ENCODE measurements at regions not wholly inside any gene's neighbourhood (a gene's known extent, or its start where the extent isn't known, plus 50 kb on each side); places are given as distances from the start of the nearest gene placed in this dataset.
"Not testable (repeated sequence)": the region's sequence is repeated elsewhere in the genome, so short reads cannot be mapped to it uniquely, and the experiment has no call there.

DNA sequence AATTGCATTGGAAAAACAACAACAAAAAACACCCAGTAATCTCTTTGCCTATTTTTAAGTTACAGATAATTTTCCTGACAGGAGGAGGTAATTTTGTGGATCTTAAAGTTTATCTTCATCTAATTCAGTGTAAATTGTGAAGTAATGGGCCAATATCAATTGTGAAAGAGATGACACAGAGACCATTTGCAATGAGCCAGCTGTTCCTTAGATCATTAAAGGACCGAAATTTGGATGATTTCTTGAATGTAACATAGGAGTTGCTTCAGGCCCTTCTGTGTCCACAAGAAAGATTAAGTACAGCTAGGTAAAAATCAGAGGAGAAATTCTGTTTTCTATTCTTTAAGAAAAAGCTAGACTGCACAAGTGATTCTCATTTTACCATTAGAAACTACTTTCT is 718.5 kb upstream of the ANO3 start:
- FAIRE-seq (no peak), DNase-seq (ENCODE audit: low spot score) (no peak)

DNA sequence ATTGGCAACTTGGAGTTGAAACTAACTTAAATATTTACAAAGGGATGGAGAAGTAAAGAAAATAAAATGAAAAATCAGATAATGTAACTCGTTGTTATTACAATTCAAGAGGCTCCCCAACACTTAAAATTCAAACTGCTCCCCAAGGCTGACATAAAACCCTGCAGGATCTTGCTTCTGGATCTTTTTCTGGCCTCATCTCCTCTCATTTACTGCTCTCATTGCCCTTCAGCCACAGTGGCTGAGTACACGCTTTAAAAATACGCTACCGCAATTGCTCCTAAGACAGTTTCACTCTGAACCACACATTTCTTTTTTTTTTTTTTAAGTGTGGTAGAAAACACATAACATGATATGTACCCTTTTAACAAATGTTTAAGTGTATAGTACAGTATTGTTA is 718.1 kb upstream of the ANO3 start:
- DNase-seq (ENCODE audit: low spot score) (no peak), FAIRE-seq (no peak)

DNA sequence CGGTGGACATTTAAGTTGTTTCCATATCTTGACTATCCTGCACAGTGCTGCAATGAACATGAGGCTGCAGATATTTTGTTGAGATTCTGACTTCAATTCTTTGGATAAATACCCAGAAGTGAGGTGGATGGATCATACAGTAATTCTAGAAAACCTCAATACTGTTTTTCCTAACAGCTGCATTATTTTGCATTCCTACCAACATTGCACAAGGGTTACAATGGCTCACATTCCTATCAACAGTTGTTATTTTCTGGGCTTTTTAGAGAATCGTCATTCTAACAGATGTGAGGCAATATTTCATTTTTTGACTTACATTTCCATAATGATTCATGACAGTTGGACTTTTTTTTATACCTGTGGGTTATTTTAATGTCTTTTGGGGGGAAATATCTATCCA is 716.9 kb upstream of the ANO3 start:
- no peak for DNase-seq (ENCODE audit: low spot score)
- no peak for FAIRE-seq

DNA sequence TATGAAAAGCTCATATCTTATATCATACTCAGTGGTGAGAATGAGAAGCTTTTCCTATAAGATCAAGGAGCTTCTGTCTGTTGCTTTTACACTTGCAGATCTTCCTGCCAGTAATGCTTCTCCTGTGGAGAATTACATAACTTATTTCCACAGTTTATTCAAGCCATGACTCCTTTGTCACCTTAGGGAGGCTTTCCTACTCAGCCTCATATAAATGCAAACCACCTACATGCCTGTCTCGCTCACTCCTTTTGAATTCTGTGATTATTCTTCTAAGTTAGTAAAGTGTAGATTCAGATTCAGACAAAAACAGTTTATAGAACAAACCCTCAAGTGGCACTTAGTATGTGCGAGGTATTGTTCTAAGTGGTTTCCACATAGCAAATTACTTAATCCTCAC is 716.1 kb upstream of the ANO3 start:
- FAIRE-seq: no peak

DNA sequence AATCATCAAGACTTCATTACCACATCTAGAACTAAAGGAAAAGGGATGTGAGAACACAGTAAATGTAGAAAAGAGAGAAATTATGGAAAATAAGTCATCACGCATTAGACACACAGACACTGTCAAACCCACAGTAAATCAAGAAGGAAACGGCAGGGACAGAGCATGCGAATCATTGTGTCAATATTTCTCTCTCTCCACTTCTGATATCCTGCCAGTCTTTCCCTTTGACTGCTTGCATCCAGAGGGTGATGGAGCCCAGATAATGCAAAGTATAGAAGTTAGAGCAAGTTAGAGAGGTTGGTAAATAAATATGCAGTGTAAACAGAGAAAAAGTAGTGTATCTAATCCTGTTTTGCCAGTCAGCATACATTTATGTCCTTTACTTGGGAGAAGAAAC is 706.8 kb upstream of the ANO3 start:
- FAIRE-seq: no peak

More for the DNA sequence above, 716.1 kb upstream of the ANO3 start:
- no peak for DNase-seq (ENCODE audit: low spot score)

DNA sequence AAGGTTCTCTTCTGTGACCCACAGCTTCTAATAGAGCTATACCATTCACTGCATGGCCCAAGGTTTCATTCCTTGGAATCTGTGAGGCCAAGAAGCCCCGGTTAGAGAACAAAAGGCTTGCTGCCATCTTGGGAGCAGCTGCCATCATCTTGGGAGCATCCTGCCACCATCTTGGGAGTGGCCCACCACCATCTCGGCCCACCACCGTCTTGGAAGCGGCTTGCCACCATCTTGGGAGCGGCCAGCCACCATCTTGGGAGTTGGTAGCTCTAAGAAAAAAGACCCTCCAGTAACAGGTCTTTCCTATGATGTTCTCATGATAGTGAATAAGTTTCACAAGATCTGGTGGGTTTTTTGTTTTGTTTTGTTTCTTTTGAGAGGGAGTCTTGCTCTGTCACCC is 703.9 kb upstream of the ANO3 start:
- no peak for FAIRE-seq
- no peak for DNase-seq (ENCODE audit: low spot score)

More for the DNA sequence above, 706.8 kb upstream of the ANO3 start:
- DNase-seq (ENCODE audit: low spot score): no peak

DNA sequence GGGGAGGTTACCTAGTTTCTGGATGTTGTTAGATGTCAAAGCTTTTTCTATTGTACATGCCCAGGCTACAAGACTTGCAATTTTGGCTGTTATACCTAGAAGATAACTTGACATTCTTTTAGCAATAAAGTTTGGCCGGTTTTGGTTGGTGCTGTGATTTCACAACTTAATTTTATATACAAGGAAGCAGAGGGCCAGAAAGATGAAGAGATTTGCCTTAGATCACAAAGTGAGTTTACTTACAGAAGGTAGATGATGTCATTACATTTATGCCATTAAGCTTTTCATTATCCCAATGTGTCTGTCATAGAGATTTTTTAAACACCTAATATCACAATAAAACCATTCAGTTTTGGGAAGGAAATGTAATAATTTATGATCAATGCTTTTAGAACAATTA is 698.7 kb upstream of the ANO3 start:
- FAIRE-seq (no peak), DNase-seq (ENCODE audit: low spot score) (no peak)

DNA sequence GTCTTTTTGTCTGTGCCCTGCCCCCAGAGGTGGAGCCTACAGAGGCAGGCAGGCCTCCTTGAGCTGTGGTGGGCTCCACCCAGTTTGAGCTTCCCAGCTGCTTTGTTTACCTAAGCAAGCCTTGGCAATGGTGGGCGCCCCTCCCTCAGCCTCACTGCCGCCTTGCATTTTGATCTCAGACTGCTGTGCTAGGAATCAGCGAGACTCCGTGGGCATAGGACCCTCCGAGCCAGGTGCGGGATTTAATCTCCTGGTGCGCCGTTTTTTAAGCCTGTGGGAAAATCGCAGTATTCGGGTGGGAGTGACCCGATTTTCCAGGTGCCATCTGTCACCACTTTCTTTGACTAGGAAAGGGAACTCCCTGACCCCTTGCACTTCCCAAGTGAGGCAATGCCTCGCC is 682.7 kb upstream of the ANO3 start:
- not testable (repeated sequence) for DNase-seq (ENCODE audit: low spot score); FAIRE-seq

DNA sequence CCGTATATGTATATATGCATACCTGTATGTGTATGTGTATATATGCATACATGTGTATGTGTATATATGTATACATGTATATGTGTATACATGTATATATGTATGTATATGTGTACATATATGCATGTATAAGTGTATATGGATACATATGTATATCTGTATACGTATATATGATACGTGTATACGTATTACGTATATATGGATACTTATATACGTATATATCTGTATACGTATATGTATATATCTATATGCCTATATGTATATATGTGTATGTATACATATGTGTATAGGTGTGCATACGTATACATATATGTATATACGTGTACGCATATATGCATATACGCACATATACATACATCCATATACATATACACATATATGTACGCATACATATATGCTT is 681.6 kb upstream of the ANO3 start:
- FAIRE-seq (no peak), DNase-seq (ENCODE audit: low spot score) (no peak)

DNA sequence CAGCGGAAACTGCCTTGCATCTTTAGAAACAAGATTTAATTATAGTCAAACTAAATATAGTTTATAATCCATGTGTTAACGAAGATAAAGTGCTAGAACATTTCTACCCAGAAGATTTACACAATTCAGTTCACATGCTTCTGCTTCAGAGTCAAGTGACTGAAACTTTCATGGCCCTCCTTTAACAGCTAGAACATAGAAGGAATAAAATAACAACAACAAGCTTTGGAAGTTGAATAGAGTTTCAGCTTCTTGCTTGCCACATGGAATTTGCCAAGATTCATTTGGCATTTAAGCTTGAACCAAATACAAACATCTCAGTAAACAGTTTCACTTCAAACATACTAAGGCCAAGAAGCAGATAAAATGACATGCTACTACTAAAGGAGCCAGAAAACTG is 676.3 kb upstream of the ANO3 start:
- FAIRE-seq (no peak), DNase-seq (ENCODE audit: low spot score) (no peak)

DNA sequence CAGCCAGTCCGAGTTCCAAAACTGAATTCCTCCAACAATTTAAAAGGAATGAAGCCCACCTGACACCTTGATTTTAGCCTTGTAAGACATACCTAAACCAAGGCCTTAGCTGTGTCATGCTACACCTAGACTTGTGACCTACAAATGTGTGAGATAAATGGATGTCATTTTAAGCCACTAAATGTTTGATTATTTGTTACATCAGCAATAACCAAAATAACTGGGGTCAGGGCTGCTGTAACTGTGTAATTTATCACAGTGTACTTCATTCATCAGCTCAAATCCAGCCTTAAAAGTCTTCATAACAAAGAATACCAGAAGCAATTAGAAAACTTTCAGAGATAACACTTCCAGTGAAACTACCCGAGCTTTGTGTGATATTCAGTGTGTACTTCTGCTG is 673.0 kb upstream of the ANO3 start:
- FAIRE-seq: no peak
- DNase-seq (ENCODE audit: low spot score): no peak

DNA sequence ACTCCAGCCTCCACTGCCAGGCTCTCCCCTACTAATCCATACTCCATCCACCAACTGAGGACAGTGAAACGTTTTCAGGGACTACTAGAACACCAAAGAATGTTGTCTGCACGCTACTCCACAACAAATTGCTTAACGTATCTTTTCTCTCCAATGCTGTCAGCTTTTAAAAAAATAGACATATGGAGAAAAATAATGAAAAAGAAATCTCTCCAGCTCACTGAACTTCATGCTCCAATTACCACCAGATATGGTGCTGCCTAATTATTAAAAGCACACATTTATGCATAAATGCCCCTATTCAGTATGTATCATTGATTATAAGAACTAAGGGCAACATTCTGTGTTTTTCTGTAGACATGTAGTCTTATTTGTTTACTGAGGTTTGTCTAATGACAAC is 672.2 kb upstream of the ANO3 start:
- DNase-seq (ENCODE audit: low spot score) (no peak), FAIRE-seq (no peak)

DNA sequence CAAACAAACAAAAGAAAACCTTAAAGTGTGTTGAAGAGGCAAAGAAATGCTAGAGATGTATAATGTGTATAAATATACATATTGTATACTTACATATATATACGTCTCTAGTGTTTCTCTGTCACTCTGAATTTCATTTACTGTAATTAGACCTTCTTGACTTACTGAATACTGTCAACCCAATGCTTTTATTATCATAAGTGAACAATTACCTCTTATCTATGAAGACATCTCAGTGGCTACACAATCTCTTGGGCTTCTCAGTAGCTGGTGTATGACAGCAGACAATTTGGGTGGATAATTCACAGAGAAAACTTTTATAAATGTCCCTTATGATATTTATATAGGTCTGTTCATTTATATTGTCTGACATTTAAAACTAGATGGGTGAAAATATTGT is 664.1 kb upstream of the ANO3 start:
- DNase-seq (ENCODE audit: low spot score) (no peak), FAIRE-seq (no peak)

DNA sequence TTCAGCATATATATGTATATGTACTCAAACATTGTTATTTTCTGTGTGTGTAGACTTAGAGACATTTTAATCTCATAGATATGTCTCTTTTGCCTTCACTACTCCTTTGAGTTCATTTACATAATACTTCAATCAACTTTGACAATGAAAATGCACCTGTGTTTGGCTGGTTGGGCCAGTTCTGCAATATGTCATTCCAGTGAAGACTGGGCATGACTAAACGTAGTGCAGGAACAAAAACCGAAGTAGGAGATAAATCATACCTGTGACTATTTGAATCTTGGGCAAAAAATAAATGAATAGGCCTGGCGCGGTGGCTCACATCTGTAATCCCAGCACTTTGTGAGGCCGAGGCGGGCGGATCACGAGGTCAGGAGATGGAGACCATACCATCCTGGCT is 640.0 kb upstream of the ANO3 start:
- FAIRE-seq: no peak

DNA sequence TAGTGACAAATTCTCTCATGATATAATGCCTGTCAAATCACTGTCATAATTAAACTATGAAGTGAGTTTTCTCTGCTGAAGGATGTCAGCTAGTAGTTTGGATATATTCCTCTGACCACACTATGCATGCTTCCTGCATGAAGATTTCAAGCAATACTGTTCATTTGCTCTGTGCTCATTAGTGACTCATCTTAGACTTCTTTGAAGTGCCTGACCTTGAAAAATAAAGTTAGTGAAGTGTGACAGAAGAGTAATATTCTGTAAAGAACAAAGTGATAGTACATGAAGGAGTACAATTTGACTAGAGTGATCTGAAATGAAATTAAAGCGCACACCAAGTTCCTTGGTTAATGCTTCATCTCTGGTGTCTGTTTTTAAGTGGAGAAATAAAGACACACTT is 629.5 kb upstream of the ANO3 start:
- DNase-seq (ENCODE audit: low spot score) (no peak), FAIRE-seq (no peak)

More for the DNA sequence above, 640.0 kb upstream of the ANO3 start:
- DNase-seq (ENCODE audit: low spot score): no peak

DNA sequence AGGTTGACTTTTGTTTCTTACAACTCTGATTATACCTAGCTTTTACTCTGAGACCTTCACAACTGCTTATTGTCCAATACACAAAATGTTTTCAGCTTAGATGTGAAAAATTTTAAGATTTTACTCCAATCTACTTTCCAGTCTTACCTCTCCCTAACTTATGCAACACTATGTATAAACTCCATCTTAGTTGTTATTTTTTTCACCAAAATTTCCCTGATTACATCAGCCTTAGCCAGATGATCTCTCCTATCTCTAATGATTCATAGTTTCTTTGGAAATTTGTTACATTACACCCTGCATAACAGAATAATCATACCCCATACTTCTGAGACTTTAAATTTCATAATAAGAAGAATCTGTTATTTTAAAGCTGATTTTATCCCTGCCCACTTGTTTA is 621.0 kb upstream of the ANO3 start:
- FAIRE-seq: no peak
- DNase-seq (ENCODE audit: low spot score): no peak

DNA sequence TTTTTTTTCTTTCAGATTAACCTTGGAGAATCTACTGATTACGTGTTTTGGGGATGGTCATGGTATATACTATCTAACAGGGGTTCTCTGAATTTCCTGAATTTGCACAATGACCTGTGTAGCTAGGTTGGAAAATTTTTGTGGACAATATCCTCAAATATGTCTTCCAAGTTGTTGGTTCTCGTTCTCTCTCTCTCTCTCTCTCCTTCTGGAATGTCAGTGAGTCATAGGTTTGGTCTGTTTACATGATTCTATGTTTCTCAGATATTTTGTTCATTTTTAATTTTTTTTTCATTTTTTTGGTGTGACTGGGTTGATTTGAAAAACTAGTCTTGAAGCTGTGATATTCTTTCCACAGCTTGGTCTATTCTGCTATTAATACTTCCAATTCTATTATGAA is 604.0 kb upstream of the ANO3 start:
- no peak for FAIRE-seq
- no peak for DNase-seq (ENCODE audit: low spot score)

DNA sequence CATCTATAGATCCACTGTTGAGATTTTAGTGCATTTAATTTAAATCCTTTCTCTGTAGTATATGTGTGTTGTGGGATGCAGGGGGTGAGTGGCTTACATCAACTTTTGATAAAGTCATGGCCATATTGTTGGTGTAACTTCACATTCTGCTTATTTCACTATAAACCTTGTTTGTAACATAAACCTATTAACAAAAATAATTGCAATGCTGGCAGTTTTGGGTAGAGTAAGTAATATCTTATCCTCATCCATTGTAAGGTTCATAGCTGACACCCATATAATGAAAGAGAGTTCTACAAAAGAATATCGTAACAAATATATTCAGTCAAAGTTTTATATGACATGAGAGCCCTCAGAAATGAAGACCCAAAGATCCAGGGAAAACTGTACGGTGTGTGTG is 601.7 kb upstream of the ANO3 start:
- FAIRE-seq (no peak), DNase-seq (ENCODE audit: low spot score) (no peak)

DNA sequence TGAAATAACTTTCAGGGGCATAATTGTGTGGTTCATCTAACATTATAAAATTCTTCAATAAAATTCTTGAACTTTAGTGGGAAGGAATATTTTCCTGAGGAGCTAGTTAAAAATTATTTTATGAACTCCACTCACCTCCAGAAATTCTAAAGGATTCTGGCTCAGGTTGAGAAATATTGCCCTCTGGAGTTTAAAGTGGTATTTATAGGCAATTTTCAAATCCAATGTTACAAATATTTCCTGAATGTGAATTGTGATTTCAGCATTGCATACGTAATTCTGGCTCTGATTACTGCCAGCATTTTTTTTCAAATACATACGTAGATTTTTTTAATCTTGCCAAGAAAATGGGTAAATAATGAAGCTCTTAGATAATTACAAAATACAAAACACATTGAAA is 598.2 kb upstream of the ANO3 start:
- FAIRE-seq (no peak), DNase-seq (ENCODE audit: low spot score) (no peak)

DNA sequence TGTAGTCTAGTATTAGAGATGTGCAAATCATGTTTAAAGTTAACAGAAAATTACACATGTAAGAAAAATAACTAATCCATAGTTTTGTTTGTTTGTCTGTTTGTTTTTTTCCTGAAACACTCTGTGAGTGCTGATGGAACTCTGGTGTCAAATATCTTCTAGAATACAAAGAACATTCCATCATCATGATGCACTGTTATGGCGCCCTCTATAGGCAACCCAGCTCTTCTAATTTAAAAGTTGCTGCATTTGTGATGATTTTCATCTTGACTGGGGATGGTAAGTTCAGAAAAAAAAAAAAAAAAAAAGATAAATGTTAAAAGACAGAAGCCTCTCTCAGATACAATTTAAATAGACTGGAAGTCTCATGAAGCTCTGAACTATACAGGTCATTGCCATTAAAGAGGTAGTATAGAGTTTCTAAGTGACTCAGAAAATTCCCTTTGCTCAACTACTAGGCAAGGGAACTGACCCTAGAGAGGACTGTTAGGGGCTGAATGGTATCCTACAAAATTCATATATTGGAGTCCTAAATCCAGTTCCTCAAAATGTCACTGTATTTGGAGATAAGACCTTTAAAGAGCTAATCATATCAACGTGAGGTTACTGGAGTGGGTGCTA is 597.2 kb upstream of the ANO3 start:
- DNase-seq (ENCODE audit: low spot score) (peak; percentile 18), FAIRE-seq (no peak)

DNA sequence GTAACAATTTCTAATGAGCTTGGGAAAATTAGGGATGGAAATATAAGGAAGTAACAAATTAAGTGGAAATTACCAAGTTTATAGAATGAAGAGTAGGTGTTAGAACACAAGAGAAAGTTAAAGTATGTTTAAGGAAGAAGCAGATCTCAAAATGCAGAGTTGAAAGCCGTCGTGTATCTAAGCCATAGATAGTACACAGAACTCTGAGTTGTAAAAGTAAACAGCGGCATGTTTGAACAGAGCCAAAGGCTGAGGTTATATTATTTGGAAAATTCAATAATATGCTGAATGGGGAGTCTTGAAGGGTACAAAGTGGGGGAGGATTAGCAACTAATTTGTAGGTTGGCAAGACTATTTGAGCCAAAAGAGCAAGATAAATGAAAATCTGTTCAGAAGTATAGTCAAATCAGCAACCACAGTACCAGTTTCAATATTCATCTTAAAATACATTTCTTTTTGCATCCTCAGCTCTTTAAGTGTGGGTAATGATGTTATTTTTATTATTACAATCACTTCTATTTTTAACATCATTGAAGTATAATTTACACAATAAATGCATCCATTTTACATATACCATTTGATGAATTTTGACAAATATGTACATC is 594.8 kb upstream of the ANO3 start:
- FAIRE-seq (no peak), DNase-seq (ENCODE audit: low spot score) (no peak)

DNA sequence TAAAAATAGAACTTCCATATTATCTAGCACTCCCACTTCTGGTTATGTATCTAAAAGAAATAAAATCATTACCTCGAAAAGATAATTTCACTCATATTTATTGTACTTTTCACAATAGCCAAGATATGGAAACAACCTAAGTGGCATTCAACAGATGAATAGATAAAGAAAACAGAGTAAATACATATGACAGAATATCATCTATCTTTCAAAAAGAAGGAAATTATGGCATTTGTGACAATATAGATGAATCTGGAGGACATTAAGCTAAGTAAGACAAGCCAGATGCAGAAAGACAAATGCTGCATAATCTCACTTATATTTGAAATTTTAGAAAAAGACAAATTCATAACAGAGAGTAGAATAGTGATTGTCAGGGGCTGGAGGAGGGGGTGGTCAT is 590.0 kb upstream of the ANO3 start:
- FAIRE-seq (no peak), DNase-seq (ENCODE audit: low spot score) (no peak)

DNA sequence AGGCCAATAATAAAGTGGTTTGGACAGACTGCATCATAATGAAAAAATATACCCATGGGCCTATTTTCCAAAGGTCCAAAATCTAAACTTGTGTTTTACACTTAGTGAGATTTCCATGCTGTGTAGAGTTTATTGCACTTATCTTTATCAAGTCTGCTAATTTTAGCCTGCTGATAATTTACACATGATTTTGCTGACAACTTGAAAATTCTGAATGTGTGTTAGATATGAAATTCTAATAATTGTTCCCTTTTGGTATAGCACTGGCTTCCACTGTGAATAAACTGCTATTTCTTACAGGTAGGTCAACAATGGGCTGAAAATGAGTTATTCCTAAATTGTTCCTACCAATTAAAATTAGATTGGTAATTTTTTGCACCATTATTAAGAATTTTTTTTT is 589.1 kb upstream of the ANO3 start:
- DNase-seq (ENCODE audit: low spot score) (no peak), FAIRE-seq (no peak)

DNA sequence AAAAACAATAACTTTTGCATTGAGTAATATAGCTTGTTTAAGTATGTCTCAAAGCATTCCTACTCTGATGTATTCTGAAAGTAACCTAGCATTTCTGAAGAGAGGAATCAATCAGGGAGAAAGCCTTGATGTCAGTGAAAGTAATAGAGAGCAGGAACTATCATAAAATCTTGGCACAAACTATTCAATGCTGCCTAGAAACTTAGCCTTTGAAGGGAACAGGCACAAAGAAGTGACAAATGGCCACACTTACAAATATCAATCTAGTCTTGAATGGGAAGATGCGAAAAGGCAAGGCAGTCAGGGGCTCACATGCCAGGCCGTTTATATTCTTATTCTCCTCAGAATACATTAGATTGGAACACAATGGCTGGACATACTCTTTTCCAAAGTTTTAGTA is 576.5 kb upstream of the ANO3 start:
- FAIRE-seq (no peak), DNase-seq (ENCODE audit: low spot score) (no peak)

All from urothelium cell line (cell line).